CD4-positive, alpha-beta T cell treated with Interleukin-6 at 100 ng/mL for 8 hours (primary cell): ENCODE measurements at regions not wholly inside any gene's neighbourhood (a gene's known extent, or its start where the extent isn't known, plus 50 kb on each side); places are given as distances from the start of the nearest gene placed in this dataset.
"Not testable (repeated sequence)": the region's sequence is repeated elsewhere in the genome, so short reads cannot be mapped to it uniquely, and the experiment has no call there.

Experiments
- DNase-seq: peaks from one replicate; pipeline ENCODE4 v3.0.0-alpha.2; 2020; ENCODE audit warnings: mixed read lengths, low spot score

DNA sequence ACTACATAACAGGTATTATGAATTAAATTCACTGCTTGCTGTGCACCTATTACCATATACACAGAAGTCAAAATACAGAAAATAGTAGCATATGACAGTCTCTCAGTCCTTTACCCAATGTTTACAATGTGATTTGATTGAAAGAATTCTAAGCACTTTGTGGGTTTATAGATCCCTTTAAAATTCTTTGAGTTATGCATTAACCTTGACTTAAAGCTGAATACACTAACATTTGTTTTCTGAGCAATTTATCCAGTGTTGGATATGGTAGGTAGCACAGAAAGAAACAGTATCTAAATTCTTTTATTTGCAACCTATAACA is 230.8 kb upstream of the DDI1 start:
- DNase-seq, result no peak

DNA sequence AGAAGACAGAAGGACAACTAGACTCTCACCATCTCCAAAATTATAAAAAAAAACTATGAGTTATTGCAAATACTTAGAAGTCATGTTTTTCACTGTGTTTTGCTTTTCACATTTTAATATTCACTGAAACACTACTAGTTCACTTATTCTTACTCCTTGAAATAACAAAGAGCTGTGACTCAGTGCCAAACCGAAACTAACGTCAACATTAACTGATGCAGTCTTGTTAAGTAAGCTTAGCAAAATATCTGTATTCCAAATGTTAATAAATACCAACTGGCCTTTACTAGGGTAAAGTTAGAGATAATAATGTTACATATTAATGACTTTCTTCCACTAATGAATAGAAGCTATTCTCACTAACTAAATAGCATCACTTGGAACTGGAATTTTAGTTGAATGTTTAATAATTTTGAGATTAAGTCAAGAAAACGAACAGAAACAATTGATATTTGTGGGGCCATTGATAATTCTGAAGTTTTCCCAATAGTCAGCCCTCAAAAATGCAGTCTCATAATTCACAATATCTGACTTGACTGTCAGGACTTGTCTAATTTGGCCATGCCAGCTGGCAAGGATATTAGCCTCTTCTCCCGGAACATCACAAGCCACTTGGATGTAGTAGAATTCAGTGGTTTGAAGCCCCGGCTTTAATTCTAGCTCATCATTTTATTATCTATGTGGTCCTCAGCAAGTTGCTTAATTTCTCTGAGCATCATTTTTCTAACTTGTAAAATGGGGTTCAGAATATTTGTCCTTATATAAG is 230.1 kb upstream of the DDI1 start:
- no peak for DNase-seq

DNA sequence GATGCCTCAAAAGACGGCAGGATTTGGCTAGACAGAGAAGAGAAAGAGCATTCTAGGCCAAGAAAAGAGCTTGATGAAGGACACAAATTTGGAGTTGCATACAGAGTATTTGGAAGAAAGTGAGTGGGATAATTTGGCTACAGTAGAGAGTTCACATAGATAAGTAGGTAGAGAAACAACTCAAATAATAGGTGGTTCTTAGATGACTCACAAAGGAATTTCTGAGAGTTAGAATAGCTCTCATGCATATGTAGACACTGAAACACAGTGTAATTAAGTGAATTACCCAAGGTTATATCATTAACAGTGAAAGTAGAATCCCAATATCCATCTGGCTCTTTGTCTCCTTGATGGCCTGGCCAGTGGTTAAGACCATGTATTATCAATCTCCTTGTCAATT is 228.6 kb upstream of the DDI1 start:
- no peak for DNase-seq

- DNase-seq, result no peak
Observed at GRCh38 chr11:103808252-103808651, 228.2 kb upstream of the DDI1 start.

GRCh38 chr11:103811870-103812455 is 224.5 kb upstream of the DDI1 start:
- DNase-seq, result no peak

DNA sequence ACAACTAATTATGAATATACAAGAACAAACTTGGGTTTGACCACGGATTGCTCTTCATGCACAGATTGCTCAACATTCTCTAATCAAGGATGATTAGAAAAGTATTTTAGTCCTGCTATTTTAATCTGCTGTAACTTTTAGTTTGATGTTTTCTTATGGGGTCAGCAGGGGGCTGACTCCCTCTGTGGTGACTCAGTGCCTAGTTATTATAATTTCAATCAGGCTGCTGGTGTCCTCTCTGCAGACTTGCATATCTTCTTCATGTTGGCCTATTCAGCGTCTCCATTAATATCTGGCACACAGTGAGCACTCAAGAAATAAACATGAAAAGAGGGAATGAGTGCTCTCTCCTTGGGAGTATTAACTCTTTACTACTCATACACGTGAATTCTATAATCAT is 223.8 kb upstream of the DDI1 start:
- no peak for DNase-seq

DNA sequence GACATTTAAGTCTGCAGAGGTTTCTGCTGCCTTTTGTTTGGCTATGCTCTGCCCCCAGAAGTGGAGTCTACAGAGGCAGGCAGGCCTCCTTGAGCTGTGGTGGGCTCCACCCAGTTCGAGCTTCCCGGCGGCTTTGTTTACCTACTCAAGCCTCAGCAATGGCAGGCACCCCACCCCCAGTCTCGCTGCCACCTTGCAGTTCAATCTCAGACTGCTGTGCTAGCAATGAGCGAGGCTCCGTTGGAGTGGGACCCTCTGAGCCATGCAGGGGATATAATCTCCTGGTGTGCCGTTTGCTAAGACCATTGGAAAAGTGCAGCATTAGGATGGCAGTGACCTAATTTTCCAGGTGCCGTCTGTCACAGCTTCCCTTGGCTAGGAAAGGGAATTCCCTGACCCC is 216.1 kb upstream of the DDI1 start:
- DNase-seq, result not testable (repeated sequence)

DNA sequence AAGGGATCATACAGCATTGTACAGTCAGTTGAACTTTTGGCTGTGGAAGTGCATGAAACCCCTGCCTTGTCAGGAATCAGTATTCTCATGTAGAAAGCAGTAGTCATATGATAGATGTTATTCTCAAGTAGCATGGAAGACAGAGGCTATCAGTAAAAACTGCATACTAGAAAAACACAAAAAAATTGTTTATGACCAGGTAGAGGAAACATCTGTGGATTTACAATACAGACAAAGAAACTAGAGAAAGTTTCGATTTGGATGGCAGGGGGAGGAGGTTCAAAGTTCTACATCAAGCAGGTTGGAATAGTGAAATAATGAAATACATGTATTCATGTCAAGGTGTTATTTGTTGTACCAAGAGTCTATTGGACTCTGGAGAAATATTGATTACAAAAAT is 212.3 kb upstream of the DDI1 start:
- no peak for DNase-seq

DNA sequence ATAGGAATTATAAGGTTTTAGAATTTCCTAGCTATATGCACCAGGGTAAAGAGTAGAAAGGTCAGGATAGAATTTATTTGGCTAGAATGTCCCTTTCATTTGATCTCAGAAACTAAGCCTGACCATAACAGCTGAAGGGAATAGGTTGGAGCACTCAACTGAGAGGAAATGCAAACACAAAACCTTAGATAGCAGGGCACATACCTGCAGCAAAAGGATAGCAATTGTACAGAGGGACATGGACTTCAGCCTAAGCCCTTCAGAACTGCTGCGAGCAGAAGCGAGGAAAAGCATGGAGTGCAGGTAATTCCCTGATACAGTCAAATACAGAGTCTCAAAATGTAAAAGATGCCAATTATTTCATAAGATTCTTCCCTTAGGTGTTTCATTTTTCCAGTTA is 211.0 kb upstream of the DDI1 start:
- no peak for DNase-seq

DNA sequence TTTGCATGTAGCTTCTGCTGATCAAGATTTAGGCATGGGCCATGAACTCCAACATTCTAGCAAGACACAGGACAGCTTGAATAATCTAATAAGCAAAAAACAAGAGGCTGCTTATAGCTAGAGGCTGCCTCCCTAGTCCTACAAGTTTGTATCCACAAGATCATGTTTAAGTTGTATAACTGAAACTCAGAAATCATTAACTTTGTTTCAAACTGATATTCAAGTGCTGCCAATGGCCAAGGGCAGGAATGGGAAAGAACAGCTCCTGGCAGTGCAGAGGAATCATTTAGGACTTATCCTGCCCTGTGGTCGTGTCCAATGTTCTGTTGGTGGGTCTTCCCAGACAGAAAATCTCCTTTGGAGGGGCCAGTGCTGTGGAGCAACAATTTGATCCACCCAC is 209.6 kb upstream of the DDI1 start:
- DNase-seq, result no peak

- DNase-seq, result no peak
Observed at GRCh38 chr11:103829596-103829995, 206.8 kb upstream of the DDI1 start.

DNA sequence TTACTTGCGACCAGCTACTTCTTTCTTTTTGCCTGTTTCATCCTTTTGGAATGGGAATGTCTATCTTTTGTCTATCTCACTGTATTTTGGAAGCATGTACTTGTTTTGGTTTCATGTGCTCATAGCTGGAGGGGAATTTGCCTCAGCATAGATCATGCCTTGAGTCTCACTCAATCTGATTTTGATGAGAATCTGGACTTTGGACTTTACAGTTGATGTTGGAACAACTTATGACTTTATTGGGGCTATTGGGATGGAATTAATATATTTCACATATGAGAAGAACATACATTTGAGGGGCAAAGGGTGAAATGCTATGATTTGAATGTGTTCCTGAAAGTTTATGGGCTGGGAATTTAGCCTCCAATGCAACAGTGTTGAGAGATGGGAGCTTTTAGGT is 206.2 kb upstream of the DDI1 start:
- DNase-seq, result no peak

DNA sequence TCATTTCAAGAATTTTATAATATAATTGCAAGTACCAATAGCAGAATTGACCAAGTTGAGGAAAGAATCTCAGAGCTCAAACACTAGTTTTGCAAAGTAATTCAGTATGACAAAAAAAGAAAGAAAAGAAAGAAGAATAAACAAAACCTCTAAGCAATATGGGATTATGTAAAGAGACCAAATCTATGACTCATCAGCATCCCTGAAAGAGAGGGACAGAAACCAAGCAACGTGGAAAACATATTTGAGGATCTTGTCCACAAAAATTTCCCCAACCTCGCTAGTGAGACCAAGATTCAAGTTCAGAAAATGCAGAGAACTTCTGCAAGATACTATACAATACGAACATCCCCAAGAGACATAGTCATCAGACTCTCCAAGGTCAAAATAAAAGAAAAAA is 203.7 kb upstream of the DDI1 start:
- no peak for DNase-seq

DNA sequence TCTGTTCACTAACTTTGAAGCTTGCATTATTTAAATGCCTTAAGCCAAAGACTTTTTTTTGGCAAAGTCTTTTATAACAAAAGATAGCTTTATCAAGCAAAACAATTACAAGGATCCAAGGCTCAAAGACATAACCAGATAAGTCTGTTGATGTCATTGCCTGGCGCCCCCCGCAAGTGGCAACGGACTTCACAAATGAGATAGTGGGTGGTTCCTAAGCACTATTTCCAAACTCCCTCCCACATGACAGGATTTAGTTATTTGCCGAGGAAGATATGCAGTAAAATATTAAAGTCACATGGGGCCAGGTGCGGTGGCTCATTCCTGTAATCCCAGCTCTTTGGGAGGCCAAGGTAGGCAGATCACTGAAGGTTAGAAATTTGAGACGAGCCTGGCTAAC is 194.2 kb upstream of the DDI1 start:
- no peak for DNase-seq

DNA sequence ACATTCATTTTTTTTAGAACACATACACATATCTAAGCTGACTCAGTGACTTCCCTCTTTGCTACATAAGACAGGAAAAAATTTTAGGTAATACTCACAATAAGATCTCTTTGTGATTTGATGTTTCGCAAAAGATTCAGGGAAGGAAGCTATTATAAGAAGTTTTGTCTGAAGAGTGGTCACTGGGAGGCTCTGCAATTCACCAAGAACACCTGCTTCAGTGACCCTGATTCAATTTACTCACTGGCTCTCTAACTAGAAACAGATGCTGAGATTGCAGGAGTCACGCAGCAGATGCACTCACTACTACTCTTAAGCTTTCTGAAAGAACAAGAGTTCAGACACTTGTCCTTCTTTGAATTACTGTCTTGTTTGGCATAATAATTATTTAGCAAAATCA is 193.6 kb upstream of the DDI1 start:
- DNase-seq, result no peak

DNA sequence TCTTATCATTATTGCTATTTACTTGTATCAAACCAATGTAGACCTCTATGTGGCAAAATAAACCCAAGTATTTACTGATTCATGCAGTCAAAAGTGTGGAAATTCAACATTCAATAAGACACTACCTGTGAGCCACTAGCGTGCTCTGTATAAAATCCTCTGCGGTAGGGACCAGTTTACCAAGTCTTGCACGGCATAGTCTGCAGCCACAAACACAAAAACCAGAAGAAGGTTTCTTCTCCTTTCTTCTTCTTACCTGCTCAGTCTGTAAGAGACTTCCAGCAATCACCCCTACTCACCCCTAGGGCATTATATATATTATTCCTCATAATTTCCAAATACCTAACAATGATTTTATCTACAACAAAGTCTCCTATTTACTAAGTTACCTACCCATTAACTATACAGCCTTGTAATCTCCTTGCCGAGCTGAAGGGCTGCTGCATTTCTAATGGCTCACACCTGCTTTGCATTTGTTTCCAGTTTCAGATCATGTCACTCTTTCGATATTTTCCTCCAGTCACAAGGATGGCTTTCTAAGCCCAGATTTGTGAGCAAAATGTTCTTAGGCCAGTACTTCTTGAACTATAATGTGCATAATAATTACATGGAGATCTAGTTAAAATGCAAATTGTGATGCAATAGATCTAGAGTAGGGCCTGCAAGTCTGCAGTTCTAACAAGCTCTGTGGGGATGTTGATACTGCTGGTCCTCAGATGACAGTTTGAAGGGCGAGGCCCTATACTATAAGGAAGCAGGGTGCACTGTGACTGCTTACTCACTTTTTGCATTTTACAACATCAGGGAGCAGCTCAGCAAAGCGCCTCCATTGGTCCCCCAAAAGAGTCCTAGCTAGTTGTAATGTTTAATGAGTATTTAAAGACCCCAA is 191.9 kb upstream of the DDI1 start:
- no peak for DNase-seq

DNA sequence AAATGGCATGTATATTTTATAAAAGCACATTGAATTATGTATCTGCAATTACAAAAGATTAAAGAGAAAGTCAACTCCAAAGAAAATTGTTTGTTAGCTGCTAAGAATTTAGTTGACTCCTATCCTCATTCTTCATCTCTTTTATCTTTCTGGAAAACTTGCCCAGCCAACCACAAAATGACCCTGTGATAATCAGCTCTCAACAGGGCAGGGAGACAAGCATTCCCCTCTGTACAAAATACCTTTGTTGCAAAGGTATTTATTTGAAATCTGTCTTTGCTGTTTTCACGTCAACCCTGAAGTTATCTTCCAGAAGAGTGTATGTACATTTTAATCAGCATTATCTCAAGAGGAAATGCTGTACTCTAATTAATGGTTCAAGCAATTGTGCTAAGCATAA is 191.1 kb upstream of the DDI1 start:
- no peak for DNase-seq

- no peak for DNase-seq
Observed at GRCh38 chr11:103848686-103849085, 187.8 kb upstream of the DDI1 start.

- no peak for DNase-seq
Observed at GRCh38 chr11:103849366-103849765, 187.1 kb upstream of the DDI1 start.

DNA sequence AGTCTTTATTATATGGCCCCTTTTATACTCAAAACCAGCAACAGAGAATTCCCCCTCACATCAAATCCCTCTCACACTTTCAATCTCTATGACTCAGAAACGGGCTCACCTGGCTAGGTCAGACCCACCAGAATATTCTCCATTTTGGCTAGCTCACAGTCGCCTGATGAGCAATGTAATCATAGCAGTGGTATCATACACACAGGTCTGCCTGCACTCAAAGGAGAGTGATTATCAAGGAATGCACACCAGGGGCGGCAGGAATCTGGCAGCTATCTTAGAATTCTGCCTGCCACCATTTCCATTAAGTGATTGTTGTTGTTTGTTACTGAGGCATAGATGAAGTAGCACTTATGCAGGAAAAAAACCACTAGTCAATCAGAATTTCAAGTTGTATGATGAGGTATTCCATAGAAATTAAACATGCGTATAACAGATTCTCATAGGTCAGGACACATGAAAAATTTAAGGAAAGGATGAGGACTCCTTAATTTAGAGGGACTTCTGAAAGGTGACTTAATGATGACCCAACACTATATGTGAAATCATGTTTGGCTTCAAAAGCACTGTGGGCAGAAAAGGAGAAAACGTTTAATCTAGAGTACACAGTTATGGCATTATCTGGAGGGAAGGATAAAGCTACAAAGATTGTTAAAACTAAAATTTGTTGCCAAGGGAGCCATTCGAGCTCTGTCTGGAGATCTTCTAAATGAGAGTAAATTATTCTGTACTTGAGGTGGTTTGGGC is 185.8 kb upstream of the DDI1 start:
- DNase-seq, result no peak

- DNase-seq, result no peak
Observed at GRCh38 chr11:103851166-103851651, 185.2 kb upstream of the DDI1 start.
